Left lung (tissue), 4 donors: ENCODE measurements at regions not wholly inside any gene's neighbourhood (a gene's known extent, or its start where the extent isn't known, plus 50 kb on each side); places are given as distances from the start of the nearest gene placed in this dataset.
"Not testable (repeated sequence)": the region's sequence is repeated elsewhere in the genome, so short reads cannot be mapped to it uniquely, and the experiment has no call there.

ENCODE experiments used
- ATAC-seq: fragments of 200-7000 bp; cut with Tn5 transposase; one replicate; pipeline ENCODE4 v1.9.1; 2020; ENCODE audit warnings: moderate library complexity
- DNase-seq, 4 donors: peaks; one replicate each; pipeline ENCODE4 v3.0.0-alpha.2; 2013 to 2020
- H3K27ac ChIP-seq, 2 donors: fragments of 200-600 bp; sonication (generic) in 1 of 2; one replicate each; pipeline versions ENCODE4 v1.5.0 to v1.8.0; 2020 to 2021
- H3K27me3 ChIP-seq, 2 donors: fragments of 200-600 bp; sonication (generic) in 1 of 2; one replicate each; pipeline versions ENCODE4 v1.5.0 to v1.8.0; 2020 to 2021
- H3K36me3 ChIP-seq, 2 donors: fragments of 200-600 bp; sonication (generic) in 1 of 2; one replicate each; pipeline versions ENCODE4 v1.5.0 to v1.8.0; 2020 to 2021
- H3K4me1 ChIP-seq, 2 donors: fragments of 200-600 bp; one replicate each; pipeline ENCODE4 v1.8.0; 2021
- H3K4me3 ChIP-seq, 2 donors: fragments of 200-600 bp; sonication (generic) in 1 of 2; one replicate each; pipeline versions ENCODE4 v1.5.0 to v1.8.0; 2020 to 2021; ENCODE audit warnings: mild to moderate bottlenecking in 1 of 2
- H3K9me3 ChIP-seq, 2 donors: fragments of 200-600 bp; sonication (generic) in 1 of 2; one replicate each; pipeline versions ENCODE4 v1.5.0 to v1.8.0; 2020 to 2021
- intact Hi-C, 2 donors: fragments of 100-400 bp; cut with DNase I; formaldehyde crosslinking; loops; one replicate each; pipeline versions ENCODE4 v1.11.2 to v1.14.2; 2022
- TF ChIP-seq, protein P1 (sequence below), 2 donors: fragments of 200-600 bp; sonication (generic) in 1 of 2; IDR thresholded peaks; one replicate each; pipeline versions ENCODE4 v1.5.0 to v1.8.0; 2021; ENCODE audit warnings: antibody characterized with exemption in 2 of 2
- donor health status: DM: no; HTN: yes; CAD: no.
- donor health status: DM: no; HTN: no; CAD: no.

DNA sequence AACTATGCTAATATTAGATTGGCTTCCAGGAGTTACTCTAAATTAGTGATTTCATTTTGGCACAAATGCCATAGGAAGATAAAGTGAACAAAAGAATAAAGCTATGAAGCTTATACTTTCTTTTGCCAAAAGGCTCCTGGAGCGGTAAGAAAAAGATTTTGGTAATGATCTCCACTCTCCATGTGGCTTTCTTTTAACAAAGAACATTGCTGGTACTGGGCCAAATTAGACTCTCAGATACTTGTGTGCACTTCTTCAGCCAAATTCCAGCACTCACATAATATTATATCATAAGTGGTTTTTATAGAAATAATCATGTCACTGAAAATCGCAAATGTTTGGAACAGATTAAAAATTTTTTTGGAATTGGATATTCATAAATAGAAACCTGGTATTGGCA, 142.4 kb upstream of the FGF13 start:
- Histone ChIP-seq H3K4me3 (no peak overlapping the region), H3K9me3 (no peaks in the 10 kb centered on the region), H3K4me1 (no peaks in the 10 kb centered on the region), H3K27me3 (no peaks in the 10 kb centered on the region), H3K27ac (no peak overlapping the region), H3K36me3 (no peaks in the 10 kb centered on the region)
- intact Hi-C loops, result no loop called here
- no peak for ATAC-seq
- TF ChIP-seq, protein P1, sequence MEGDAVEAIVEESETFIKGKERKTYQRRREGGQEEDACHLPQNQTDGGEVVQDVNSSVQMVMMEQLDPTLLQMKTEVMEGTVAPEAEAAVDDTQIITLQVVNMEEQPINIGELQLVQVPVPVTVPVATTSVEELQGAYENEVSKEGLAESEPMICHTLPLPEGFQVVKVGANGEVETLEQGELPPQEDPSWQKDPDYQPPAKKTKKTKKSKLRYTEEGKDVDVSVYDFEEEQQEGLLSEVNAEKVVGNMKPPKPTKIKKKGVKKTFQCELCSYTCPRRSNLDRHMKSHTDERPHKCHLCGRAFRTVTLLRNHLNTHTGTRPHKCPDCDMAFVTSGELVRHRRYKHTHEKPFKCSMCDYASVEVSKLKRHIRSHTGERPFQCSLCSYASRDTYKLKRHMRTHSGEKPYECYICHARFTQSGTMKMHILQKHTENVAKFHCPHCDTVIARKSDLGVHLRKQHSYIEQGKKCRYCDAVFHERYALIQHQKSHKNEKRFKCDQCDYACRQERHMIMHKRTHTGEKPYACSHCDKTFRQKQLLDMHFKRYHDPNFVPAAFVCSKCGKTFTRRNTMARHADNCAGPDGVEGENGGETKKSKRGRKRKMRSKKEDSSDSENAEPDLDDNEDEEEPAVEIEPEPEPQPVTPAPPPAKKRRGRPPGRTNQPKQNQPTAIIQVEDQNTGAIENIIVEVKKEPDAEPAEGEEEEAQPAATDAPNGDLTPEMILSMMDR (IDR thresholded peaks at IDR 0.05), result no peak
- no peak for DNase-seq

DNA sequence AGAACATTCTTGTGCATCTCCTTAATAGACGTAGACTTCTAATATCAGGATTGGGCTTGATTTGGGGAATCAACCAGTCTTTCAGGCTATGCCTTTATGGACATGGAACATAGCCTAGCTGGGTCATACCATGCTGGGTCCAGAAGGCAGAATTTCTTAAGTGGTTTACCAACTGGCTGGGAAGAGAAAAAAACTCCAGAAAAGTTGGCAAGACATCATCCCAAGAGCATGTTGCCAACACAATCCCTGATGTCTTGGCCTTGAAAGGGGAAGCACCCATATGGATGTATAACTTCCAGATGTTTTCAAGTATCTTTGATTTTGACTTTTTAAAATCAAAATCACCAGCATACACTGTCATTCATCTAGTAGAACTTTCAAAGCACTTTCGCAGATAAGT, 138.0 kb upstream of the FGF13 start:
- Histone ChIP-seq H3K36me3 (no peaks in the 10 kb centered on the region), H3K9me3 (no peaks in the 10 kb centered on the region), H3K4me3 (no peak overlapping the region), H3K27me3 (no peaks in the 10 kb centered on the region), H3K27ac (no peak overlapping the region), H3K4me1 (no peaks in the 10 kb centered on the region)
- DNase-seq, result no peak
- ATAC-seq, result no peak
- intact Hi-C loops, result no loop called here
- TF ChIP-seq, protein P1 (IDR thresholded peaks at IDR 0.05), result no peak

DNA sequence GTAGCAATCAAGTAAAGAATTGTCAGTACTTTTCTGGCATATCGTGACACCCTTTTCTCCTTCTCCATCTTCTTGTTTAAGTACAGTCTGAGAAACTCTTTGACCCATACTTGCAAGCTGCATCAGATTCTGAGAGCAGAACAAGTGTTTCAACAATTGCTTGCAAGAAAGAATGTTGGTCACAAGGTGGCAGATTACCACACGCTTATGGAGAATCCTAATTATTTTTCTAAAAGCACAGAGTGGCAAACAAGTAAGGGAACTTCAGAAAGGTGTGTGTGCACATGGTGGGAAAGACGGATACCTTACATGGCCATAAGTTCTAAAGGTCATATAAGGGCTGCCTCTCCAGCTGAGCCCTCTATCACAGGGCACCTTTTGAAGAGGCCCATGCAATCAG, 136.4 kb upstream of the FGF13 start:
- peak in 1 of 4 donors; percentile 7 for DNase-seq
- no peak for ATAC-seq
- intact Hi-C loops, result no loop called here
- Histone ChIP-seq H3K27me3 (no peaks in the 10 kb centered on the region), H3K27ac (no peak overlapping the region), H3K36me3 (no peaks in the 10 kb centered on the region), H3K9me3 (no peaks in the 10 kb centered on the region), H3K4me3 (no peak overlapping the region), H3K4me1 (no peaks in the 10 kb centered on the region)
- TF ChIP-seq, protein P1 (IDR thresholded peaks at IDR 0.05), result no peak

DNA sequence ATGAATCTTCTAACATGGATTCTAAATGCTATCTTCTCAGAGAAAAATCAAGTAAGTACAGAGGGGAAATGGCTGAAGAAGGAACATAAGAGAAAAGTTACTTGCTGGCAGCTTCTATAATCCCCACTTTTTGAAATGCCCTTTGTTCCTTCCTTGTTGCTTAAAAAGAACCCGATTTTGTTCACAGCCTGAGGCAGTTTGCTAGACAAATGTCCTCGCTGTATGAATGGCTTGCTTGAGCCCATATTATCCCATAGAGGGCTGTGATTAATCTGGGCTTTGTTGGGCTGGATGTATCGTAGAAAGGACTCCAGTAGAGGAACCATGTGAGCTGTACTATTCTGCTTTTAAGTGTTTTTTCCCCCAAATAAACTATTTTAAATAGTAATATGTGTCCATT, 134.3 kb upstream of the FGF13 start:
- H3K9me3 ChIP-seq, result no peaks in the 10 kb centered on the region
- ATAC-seq, result no peak
- no peaks in the 10 kb centered on the region for H3K36me3 ChIP-seq
- no peaks in the 10 kb centered on the region for H3K27me3 ChIP-seq
- H3K27ac ChIP-seq, result no peak overlapping the region
- TF ChIP-seq, protein P1 (IDR thresholded peaks at IDR 0.05), result no peak
- H3K4me1 ChIP-seq, result no peaks in the 10 kb centered on the region
- no peak for DNase-seq
- intact Hi-C loops, result no loop called here
- H3K4me3 ChIP-seq, result no peak overlapping the region

DNA sequence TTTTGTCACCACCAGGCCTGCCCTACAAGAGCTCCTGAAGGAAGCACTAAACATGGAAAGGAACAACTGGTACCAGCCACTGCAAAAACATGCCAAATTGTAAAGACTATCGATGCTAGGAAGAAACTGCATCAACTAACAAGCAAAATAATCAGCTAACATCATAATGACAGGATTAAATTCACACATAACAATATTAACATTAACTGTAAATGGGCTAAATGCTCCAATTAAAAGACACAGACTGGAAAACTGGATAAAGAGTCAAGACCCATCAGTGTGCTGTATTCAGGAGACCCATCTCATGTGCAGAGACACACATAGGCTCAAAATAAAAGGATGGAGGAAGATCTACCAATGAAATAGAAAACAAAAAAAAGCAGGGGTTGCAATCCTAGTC, 95.9 kb upstream of the FGF13 start:
- DNase-seq, H3K4me3 ChIP-seq, H3K36me3 ChIP-seq: not testable (repeated sequence)

DNA sequence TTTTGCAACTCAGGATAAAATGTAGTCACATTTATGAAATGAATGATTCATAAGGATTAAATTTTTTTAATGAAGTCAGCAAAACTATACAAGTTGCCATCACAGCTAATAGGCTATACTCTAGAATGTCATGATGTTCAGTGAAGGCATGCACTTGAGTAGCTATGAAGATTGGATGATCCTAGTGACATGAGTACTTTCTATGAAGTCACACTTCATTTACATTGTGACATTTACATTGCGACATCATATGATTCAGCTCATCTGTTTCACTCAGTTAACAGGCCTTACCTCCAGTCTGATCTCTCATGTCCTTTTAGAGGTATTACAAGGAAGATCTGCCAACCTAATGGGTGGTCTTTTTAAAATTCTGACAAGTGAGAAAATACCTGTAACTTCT, 82.7 kb upstream of the FGF13 start:
- no peak for ATAC-seq
- intact Hi-C loops, result no loop called here
- Histone ChIP-seq H3K4me1 (no peaks in the 10 kb centered on the region), H3K27me3 (no peaks in the 10 kb centered on the region), H3K9me3 (no peaks in the 10 kb centered on the region), H3K36me3 (no peaks in the 10 kb centered on the region), H3K4me3 (no peak overlapping the region), H3K27ac (no peak overlapping the region)
- TF ChIP-seq, protein P1 (IDR thresholded peaks at IDR 0.05), result no peak
- DNase-seq, result no peak

More for the DNA sequence above, 95.9 kb upstream of the FGF13 start:
- intact Hi-C loops, H3K9me3 ChIP-seq, H3K27me3 ChIP-seq, H3K4me1 ChIP-seq, ATAC-seq, H3K27ac ChIP-seq: not testable (repeated sequence)
